H9 (cell line): ENCODE measurements at regions not wholly inside any gene's neighbourhood (a gene's known extent, or its start where the extent isn't known, plus 50 kb on each side); places are given as distances from the start of the nearest gene placed in this dataset.

ENCODE experiments used
- DNase-seq: peaks from one replicate; pipeline ENCODE4 v3.0.0-alpha.2; 2017
- H2AFZ ChIP-seq: one replicate; pipeline ENCODE4 v1.6.1; 2013; ENCODE audit warnings: mild to moderate bottlenecking, low read length, control low read depth, moderate library complexity
- H2AK5ac ChIP-seq: 2 replicates; pipeline ENCODE4 v1.6.1; 2013; ENCODE audit warnings: low read length, control low read depth, mixed read lengths; ENCODE audit not compliant: insufficient read length
- H2BK120ac ChIP-seq: one replicate; pipeline ENCODE4 v1.6.1; 2013; ENCODE audit warnings: low read depth, mild to moderate bottlenecking, low read length, control low read depth, inconsistent platforms; ENCODE audit not compliant: poor library complexity, severe bottlenecking
- H2BK12ac ChIP-seq: 2 replicates; pipeline ENCODE4 v1.6.1; 2013; ENCODE audit warnings: low read length, control low read depth, mixed read lengths, low read depth; ENCODE audit not compliant: insufficient read length
- H2BK15ac ChIP-seq: 2 replicates; pipeline ENCODE4 v1.6.1; 2013; ENCODE audit warnings: low read depth, low read length, control low read depth
- H2BK20ac ChIP-seq: one replicate; pipeline ENCODE4 v1.6.1; 2013; ENCODE audit warnings: low read depth, mild to moderate bottlenecking, low read length, control low read depth, inconsistent platforms; ENCODE audit not compliant: poor library complexity, severe bottlenecking
- H2BK5ac ChIP-seq: 2 replicates; pipeline ENCODE4 v1.6.1; 2013; ENCODE audit warnings: low read length, control low read depth, mixed read lengths; ENCODE audit not compliant: insufficient read length
- H3K14ac ChIP-seq: 2 replicates; pipeline ENCODE4 v1.6.1; 2013; ENCODE audit warnings: low read length, control low read depth; ENCODE audit not compliant: insufficient read depth
- H3K18ac ChIP-seq: 2 replicates; pipeline ENCODE4 v1.6.1; 2013; ENCODE audit warnings: low read depth, mild to moderate bottlenecking, mixed read lengths, low read length, control low read depth; ENCODE audit not compliant: insufficient read length
- H3K23ac ChIP-seq: 2 replicates; pipeline ENCODE4 v1.6.1; 2013; ENCODE audit warnings: low read length, control low read depth, mixed read lengths, low read depth; ENCODE audit not compliant: insufficient read length
- H3K23me2 ChIP-seq: 2 replicates; pipeline ENCODE4 v1.6.1; 2013; ENCODE audit warnings: low read depth, mild to moderate bottlenecking, mixed read lengths, low read length, control low read depth; ENCODE audit not compliant: insufficient read length, poor library complexity, severe bottlenecking
- H3K27ac ChIP-seq: 2 replicates; pipeline ENCODE4 v1.5.1; 2013; ENCODE audit warnings: low read length, control low read depth, mixed read lengths, low read depth; ENCODE audit not compliant: insufficient read length
- H3K27me3 ChIP-seq: 2 replicates; pipeline ENCODE4 v1.6.1; 2013; ENCODE audit warnings: low read length, control low read depth, inconsistent platforms; ENCODE audit not compliant: insufficient read depth
- H3K4ac ChIP-seq: 2 replicates; pipeline ENCODE4 v1.6.1; 2013; ENCODE audit warnings: low read depth, mild to moderate bottlenecking, control low read depth, inconsistent platforms, low read length, moderate library complexity
- H3K4me1 ChIP-seq: 2 replicates; pipeline ENCODE4 v1.6.1; 2013; ENCODE audit warnings: low read length, control low read depth, inconsistent platforms; ENCODE audit not compliant: insufficient read depth
- H3K4me2 ChIP-seq: 2 replicates; pipeline ENCODE4 v1.6.1; 2013; ENCODE audit warnings: low read length, control low read depth, mixed read lengths; ENCODE audit not compliant: insufficient read length, insufficient read depth
- H3K56ac ChIP-seq: 2 replicates; pipeline ENCODE4 v1.6.1; 2013; ENCODE audit warnings: low read depth, mild to moderate bottlenecking, mixed read lengths, low read length, control low read depth; ENCODE audit not compliant: insufficient read length
- H3K79me1 ChIP-seq: 2 replicates; pipeline ENCODE4 v1.6.1; 2013; ENCODE audit warnings: low read depth, mild to moderate bottlenecking, moderate library complexity, low read length, control low read depth, inconsistent platforms; ENCODE audit not compliant: insufficient read depth, poor library complexity, severe bottlenecking
- H3K79me2 ChIP-seq: 2 replicates; pipeline ENCODE4 v1.6.1; 2013; ENCODE audit warnings: low read length, control low read depth, inconsistent platforms; ENCODE audit not compliant: insufficient read depth
- H3K9ac ChIP-seq: 2 replicates; pipeline ENCODE4 v1.6.1; 2013; ENCODE audit warnings: low read length, control low read depth, mixed read lengths; ENCODE audit not compliant: insufficient read length; ENCODE audit errors: extremely low read depth
- H3K9me3 ChIP-seq: one replicate; pipeline ENCODE4 v1.6.1; 2013; ENCODE audit warnings: low read depth, low read length, inconsistent platforms; ENCODE audit not compliant: control insufficient read depth
- H3T11ph ChIP-seq: one replicate; pipeline ENCODE4 v1.6.1; 2013; ENCODE audit warnings: mild to moderate bottlenecking, low read length, control low read depth, inconsistent platforms
- H4K20me1 ChIP-seq: one replicate; pipeline ENCODE4 v1.6.1; 2013; ENCODE audit not compliant: control insufficient read depth, insufficient read length, insufficient read depth
- H4K5ac ChIP-seq: 2 replicates; pipeline ENCODE4 v1.6.1; 2013; ENCODE audit warnings: low read depth, mild to moderate bottlenecking, mixed read lengths, low read length, control low read depth; ENCODE audit not compliant: insufficient read length
- H4K8ac ChIP-seq: replicated peaks from 2 replicates; pipeline ENCODE4 v1.6.1; 2013; ENCODE audit warnings: low read length, control low read depth, mixed read lengths, low read depth; ENCODE audit not compliant: insufficient read length
- H4K91ac ChIP-seq: 2 replicates; pipeline ENCODE4 v1.6.1; 2013; ENCODE audit warnings: low read depth, mild to moderate bottlenecking, moderate library complexity, mixed read lengths, low read length, control low read depth; ENCODE audit not compliant: insufficient read length
- H3K27ac Mint-ChIP-seq, 3 experiments: 2 replicates in 2 of 3; 3 replicates in 1 of 3; pipeline ENCODE4 v1.8.0; 2020 to 2021; ENCODE audit warnings: mixed read lengths in 3 of 3, mild to moderate bottlenecking in 1 of 3, moderate library complexity in 1 of 3
- H3K27me3 Mint-ChIP-seq: 2 replicates; pipeline ENCODE4 v1.8.0; 2021; ENCODE audit warnings: low read depth, mild to moderate bottlenecking, moderate library complexity, mixed read lengths
- H3K36me3 Mint-ChIP-seq, 3 experiments: 2 replicates in 2 of 3; 3 replicates in 1 of 3; pipeline ENCODE4 v1.8.0; 2020 to 2021; ENCODE audit warnings: low read depth in 3 of 3, mixed read lengths in 3 of 3; ENCODE audit not compliant: insufficient read depth in 1 of 3
- H3K4me1 Mint-ChIP-seq, 2 experiments: 2 replicates each; pipeline ENCODE4 v1.8.0; 2020; ENCODE audit warnings: mixed read lengths in 2 of 2
- H3K4me3 Mint-ChIP-seq, 2 experiments: 2 replicates in 1 of 2; 3 replicates in 1 of 2; pipeline ENCODE4 v1.8.0; 2020 to 2021; ENCODE audit warnings: mild to moderate bottlenecking in 2 of 2, mixed read lengths in 2 of 2, moderate library complexity in 1 of 2
- H3K9me3 Mint-ChIP-seq, 2 experiments: 2 replicates in 1 of 2; 3 replicates in 1 of 2; pipeline ENCODE4 v1.8.0; 2020; ENCODE audit warnings: mild to moderate bottlenecking in 2 of 2, mixed read lengths in 2 of 2, moderate library complexity in 1 of 2
- WGBS: extraction: QIAGEN DNeasy Blood & Tissue Kit; methylation state at CpG from one replicate; pipeline ENCODE4 v1.1.7; 2013; ENCODE audit warnings: missing lambda C conversion rate, low lambda C conversion rate, mixed read lengths; ENCODE audit not compliant: insufficient read length; ENCODE audit errors: extremely low coverage; 5-methylcytosine and 5-hydroxymethylcytosine counted together
- TF ChIP-seq, protein P1 (sequence below): fragments of 200-600 bp; sonication (generic); conservative IDR thresholded peaks from 3 replicates; pipeline ENCODE4 v1.8.0; 2021; ENCODE audit warnings: antibody characterized with exemption, mild to moderate bottlenecking

DNA sequence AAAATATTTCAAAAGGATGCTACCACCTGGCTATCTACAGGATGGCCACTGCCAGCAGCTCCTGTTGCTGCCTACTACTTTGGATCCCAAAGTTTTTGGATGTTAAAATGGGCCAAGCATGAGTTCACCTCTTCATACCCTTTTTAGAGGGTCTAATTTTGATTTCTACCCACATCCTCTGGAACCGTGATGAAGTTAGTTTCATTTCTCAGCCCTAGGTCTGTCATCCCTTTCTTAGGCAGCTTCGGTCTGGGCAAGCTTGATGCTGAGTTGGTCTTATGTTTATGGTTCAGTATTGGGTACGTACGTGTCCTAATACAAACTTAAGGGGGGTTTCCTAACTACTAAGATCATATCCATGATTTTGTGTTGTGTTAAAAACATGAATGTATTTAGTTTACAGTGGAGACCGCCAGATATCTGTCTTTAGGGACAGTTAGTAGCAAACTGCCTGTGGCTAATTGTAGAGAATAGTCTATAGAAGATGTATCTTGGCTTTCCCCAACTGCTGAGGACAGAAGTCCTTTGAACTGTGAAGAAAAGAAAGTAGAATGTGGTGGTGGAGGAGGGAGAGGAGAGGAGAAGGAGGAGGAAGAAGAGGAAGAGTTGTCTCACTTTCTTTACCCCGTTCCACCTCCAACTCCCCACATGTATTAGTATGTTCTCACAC, 184.9 kb downstream of the UBE2E3 start:
- Histone ChIP-seq H4K20me1 (no peaks in the 10 kb centered on the region), H2AFZ (no peak overlapping the region), H2BK15ac (no peak overlapping the region), H3K27ac (no peak overlapping the region), H3K23ac (no peak overlapping the region), H2BK120ac (no peak overlapping the region), H4K91ac (no peak overlapping the region), H3T11ph (no peak overlapping the region), H2BK12ac (no peak overlapping the region), H3K4ac (no peak overlapping the region), H3K9ac (no peak overlapping the region), H3K23me2 (no peaks in the 10 kb centered on the region), H2BK20ac (no peak overlapping the region), H3K56ac (no peak overlapping the region), H3K79me2 (no peaks in the 10 kb centered on the region), H4K8ac (no peak overlapping the region), H3K4me2 (no peak overlapping the region), H2BK5ac (no peak overlapping the region), H3K14ac (no peak overlapping the region), H4K5ac (no peak overlapping the region), H3K18ac (no peak overlapping the region), H3K79me1 (no peaks in the 10 kb centered on the region), H3K4me1 (peaks cover 2% of the 10 kb centered on the region; the same call in 1 of the 2 replicates), H3K9me3 (peaks cover 7% of the 10 kb centered on the region), H2AK5ac (no peak overlapping the region), H3K27me3 (no peaks in the 10 kb centered on the region)
- no peak overlapping the region for H3K27ac Mint-ChIP-seq
- peaks cover 4 to 27% (median 12%) of the 10 kb centered on the region in 3 experiments; a peak in 6 of 7 replicates for H3K36me3 Mint-ChIP-seq
- TF ChIP-seq, protein P1, sequence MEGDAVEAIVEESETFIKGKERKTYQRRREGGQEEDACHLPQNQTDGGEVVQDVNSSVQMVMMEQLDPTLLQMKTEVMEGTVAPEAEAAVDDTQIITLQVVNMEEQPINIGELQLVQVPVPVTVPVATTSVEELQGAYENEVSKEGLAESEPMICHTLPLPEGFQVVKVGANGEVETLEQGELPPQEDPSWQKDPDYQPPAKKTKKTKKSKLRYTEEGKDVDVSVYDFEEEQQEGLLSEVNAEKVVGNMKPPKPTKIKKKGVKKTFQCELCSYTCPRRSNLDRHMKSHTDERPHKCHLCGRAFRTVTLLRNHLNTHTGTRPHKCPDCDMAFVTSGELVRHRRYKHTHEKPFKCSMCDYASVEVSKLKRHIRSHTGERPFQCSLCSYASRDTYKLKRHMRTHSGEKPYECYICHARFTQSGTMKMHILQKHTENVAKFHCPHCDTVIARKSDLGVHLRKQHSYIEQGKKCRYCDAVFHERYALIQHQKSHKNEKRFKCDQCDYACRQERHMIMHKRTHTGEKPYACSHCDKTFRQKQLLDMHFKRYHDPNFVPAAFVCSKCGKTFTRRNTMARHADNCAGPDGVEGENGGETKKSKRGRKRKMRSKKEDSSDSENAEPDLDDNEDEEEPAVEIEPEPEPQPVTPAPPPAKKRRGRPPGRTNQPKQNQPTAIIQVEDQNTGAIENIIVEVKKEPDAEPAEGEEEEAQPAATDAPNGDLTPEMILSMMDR, result no peak
- no peak for DNase-seq
- H3K27me3 Mint-ChIP-seq, result no peaks in the 10 kb centered on the region
- peaks cover 13 to 14% of the 10 kb centered on the region in 2 experiments for H3K4me1 Mint-ChIP-seq
- WGBS, result no CpG with 5 or more reads among the region's 6 CpGs
- H3K4me3 Mint-ChIP-seq, result no peak overlapping the region
- H3K9me3 Mint-ChIP-seq, result peaks cover 17 to 23% of the 10 kb centered on the region in 2 experiments
